C1 segment of cervical spinal cord (tissue), 14 donors: ENCODE measurements at regions not wholly inside any gene's neighbourhood (a gene's known extent, or its start where the extent isn't known, plus 50 kb on each side); places are given as distances from the start of the nearest gene placed in this dataset.
A peak's percentile ranks its signal among the peaks of the same experiment; 100 is the strongest.

Source experiments
- DNase-seq, 14 donors: peaks; one replicate each; lab custom pipeline; 2025; lab: John Stamatoyannopoulos, UW

- DNase-seq = peak in 1 of 14 donors; percentile 6
These were observed 176.6 kb upstream of the C9orf72 start for GRCh38 chr9:27749838-27750237.

- no peak for DNase-seq
These were observed 177.3 kb upstream of the C9orf72 start for GRCh38 chr9:27750566-27750965.

- DNase-seq = no peak
These were observed 178.8 kb upstream of the C9orf72 start for GRCh38 chr9:27752069-27752468.

GRCh38 chr9:27755846-27756245 lies 182.6 kb upstream of the C9orf72 start:
- no peak for DNase-seq

GRCh38 chr9:27756418-27756817 lies 183.1 kb upstream of the C9orf72 start:
- DNase-seq = no peak

- DNase-seq = no peak
These were observed 190.6 kb upstream of the C9orf72 start for GRCh38 chr9:27763831-27764230.

GRCh38 chr9:27765266-27766072 lies 192.2 kb upstream of the C9orf72 start:
- no peak for DNase-seq

GRCh38 chr9:27766073-27766835 lies 193.0 kb upstream of the C9orf72 start:
- no peak for DNase-seq

- DNase-seq = no peak
These were observed 195.5 kb upstream of the C9orf72 start for GRCh38 chr9:27768781-27769180.

GRCh38 chr9:27770541-27770940 lies 197.3 kb upstream of the C9orf72 start:
- no peak for DNase-seq

GRCh38 chr9:27771803-27772545 lies 198.7 kb upstream of the C9orf72 start:
- DNase-seq = no peak

- no peak for DNase-seq
These were observed 211.8 kb upstream of the C9orf72 start for GRCh38 chr9:27784847-27785713.

- DNase-seq = no peak
These were observed 212.4 kb upstream of the C9orf72 start for GRCh38 chr9:27785714-27786100.

GRCh38 chr9:27787891-27788290 lies 214.6 kb upstream of the C9orf72 start:
- no peak for DNase-seq

- no peak for DNase-seq
These were observed 218.0 kb upstream of the C9orf72 start for GRCh38 chr9:27791311-27791710.

- DNase-seq = no peak
These were observed 219.8 kb upstream of the C9orf72 start for GRCh38 chr9:27792971-27793689.

- DNase-seq = no peak
These were observed 226.0 kb upstream of the C9orf72 start for GRCh38 chr9:27799326-27799725.

GRCh38 chr9:27800159-27800558 lies 226.9 kb upstream of the C9orf72 start:
- no peak for DNase-seq

- no peak for DNase-seq
These were observed 227.6 kb upstream of the C9orf72 start for GRCh38 chr9:27800692-27801370.

- DNase-seq = no peak
These were observed 228.3 kb upstream of the C9orf72 start for GRCh38 chr9:27801545-27801944.
